ENCODE measurements at regions not wholly inside any gene's neighbourhood (a gene's known extent, or its start where the extent isn't known, plus 50 kb on each side); places are given as distances from the start of the nearest gene placed in this dataset.
"Not testable (repeated sequence)": the region's sequence is repeated elsewhere in the genome, so short reads cannot be mapped to it uniquely, and the experiment has no call there.

DNA sequence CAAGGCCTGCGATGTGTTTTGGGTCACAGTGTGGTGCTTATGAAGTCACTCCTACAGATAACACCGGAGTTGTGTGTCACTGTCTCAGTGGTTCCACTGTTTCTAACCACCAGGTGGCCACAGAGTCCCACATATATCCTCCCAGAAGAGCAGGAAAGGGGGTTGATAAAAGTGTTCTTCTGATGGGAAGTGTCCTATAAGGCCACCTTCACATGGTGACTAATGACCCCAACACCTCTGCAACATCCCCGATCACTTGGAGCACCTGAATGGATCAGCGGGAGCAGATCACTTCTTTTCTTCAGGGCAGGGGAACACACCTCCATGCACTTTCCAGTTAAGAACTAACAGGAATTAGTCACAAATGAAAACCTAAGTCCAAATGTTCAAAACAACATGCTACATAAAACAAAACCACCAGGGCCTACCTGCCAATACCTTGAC, 111.5 kb downstream of the PPIAL4G start:
- intact Hi-C loops (cut with DNase I); H3K4me3 ChIP-seq; H3K27ac ChIP-seq; H3K4me1 ChIP-seq; H3K9me3 ChIP-seq; H3K27me3 ChIP-seq (ENCODE audit: insufficient read depth in 3 of 3, low read length in 2 of 3); H3K36me3 ChIP-seq (ENCODE audit: insufficient read depth in 1 of 2, low read depth in 1 of 2): not testable (repeated sequence)
- DNase-seq (peak in 1 of 2 donors; percentile 32), ATAC-seq (peak; percentile 60 to 75 (median 62))
- TF ChIP-seq, protein P1, sequence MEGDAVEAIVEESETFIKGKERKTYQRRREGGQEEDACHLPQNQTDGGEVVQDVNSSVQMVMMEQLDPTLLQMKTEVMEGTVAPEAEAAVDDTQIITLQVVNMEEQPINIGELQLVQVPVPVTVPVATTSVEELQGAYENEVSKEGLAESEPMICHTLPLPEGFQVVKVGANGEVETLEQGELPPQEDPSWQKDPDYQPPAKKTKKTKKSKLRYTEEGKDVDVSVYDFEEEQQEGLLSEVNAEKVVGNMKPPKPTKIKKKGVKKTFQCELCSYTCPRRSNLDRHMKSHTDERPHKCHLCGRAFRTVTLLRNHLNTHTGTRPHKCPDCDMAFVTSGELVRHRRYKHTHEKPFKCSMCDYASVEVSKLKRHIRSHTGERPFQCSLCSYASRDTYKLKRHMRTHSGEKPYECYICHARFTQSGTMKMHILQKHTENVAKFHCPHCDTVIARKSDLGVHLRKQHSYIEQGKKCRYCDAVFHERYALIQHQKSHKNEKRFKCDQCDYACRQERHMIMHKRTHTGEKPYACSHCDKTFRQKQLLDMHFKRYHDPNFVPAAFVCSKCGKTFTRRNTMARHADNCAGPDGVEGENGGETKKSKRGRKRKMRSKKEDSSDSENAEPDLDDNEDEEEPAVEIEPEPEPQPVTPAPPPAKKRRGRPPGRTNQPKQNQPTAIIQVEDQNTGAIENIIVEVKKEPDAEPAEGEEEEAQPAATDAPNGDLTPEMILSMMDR (IDR thresholded peaks at IDR 0.05): peak; percentile 58
- 15 to 32% (median 19%) methylated on average over 4 of the region's 4 CpGs for WGBS, 3 donors

DNA sequence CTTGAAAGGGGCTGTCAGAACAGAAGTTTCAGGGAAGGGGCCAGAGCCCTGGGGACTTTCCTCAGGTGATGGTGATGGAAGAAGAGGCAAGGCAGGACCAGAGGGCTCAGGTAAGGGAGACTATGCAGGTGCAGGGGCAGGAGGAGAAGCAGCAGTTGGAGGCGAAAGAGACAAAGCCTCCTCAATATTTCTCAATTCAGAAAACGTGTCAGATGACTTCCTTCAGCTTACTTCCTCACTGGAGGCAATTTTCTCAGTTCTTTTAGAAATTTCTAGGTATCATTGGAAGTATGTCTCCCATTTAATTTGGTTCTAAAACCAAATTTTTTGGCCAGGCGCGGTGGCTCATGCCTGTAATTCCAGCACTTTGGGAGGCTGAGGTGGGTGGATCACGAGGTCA, 112.4 kb downstream of the PPIAL4G start:
- WGBS, 3 donors: 87 to 91% (median 89%) methylated on average over 5 of the region's 5 CpGs
- H3K27me3 ChIP-seq (ENCODE audit: insufficient read depth in 3 of 3, low read length in 2 of 3); H3K4me3 ChIP-seq; H3K4me1 ChIP-seq; intact Hi-C loops (cut with DNase I); ATAC-seq; DNase-seq; H3K36me3 ChIP-seq (ENCODE audit: insufficient read depth in 1 of 2, low read depth in 1 of 2); H3K27ac ChIP-seq; H3K9me3 ChIP-seq: not testable (repeated sequence)

DNA sequence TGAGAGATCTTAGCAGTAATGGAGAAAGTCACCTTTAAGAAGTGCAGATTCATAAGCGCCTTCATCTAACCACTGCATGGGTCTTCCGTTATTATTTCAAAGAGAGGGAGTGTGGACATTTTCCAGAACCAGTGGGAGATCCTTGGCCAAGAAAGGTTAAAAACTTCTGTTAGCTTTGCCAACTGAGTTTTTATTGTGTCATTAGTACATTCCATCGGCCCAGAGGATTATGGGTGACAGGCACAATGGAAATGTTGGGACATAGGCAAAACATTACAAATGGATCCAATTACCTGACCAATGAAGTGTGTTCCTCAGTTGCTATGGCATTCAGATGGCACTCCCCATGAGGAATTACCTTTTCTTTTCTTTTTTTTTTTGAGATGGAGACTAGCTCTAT, 115.5 kb downstream of the PPIAL4G start:
- Histone ChIP-seq H3K4me3 (no peak overlapping the region), H3K36me3 (ENCODE audit: insufficient read depth in 1 of 2, low read depth in 1 of 2) (no peaks in the 10 kb centered on the region), H3K27ac (no peak overlapping the region), H3K4me1 (no peaks in the 10 kb centered on the region), H3K27me3 (ENCODE audit: insufficient read depth in 3 of 3, low read length in 2 of 3) (peaks cover 0 to 11% (median 2%) of the 10 kb centered on the region in 3 donors), H3K9me3 (no peaks in the 10 kb centered on the region)
- ATAC-seq (no peak), DNase-seq (no peak)
- intact Hi-C loops (cut with DNase I): no loop called here
- TF ChIP-seq, protein P1 (IDR thresholded peaks at IDR 0.05): no peak
- WGBS, 3 donors: 77 to 84% (median 79%) methylated on average over 3 of the region's 3 CpGs

DNA sequence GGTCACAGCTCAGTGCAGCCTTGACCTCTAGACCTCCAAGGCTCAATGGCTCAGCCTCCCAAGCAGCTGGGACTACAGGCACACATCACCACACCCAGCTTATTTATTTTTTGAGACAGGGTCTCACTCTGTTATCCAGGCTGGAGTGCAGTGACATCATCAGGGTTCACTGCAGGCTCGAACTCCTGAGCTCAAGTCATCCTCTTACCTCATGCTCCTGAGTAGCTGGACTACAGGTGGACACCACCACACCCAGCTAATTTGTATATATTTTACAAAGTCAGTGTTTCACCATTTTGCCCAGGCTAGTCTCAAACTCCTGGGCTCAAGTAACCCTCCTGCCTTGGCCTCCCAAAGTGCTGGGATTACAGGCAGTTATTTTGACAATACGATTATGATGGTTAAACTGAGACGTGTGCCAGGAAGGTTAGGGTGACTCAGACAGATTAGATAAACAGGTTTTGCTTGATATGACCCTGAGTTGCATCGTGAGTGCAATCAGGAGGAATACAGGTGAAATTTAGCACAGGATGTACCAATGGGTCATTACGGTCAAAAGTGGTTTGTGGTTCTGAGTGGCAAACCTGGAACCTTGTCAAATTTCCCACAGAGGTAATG, 116.9 kb downstream of the PPIAL4G start:
- ATAC-seq; H3K27ac ChIP-seq; H3K4me3 ChIP-seq; H3K9me3 ChIP-seq; DNase-seq; H3K36me3 ChIP-seq (ENCODE audit: insufficient read depth in 1 of 2, low read depth in 1 of 2); intact Hi-C loops (cut with DNase I); H3K4me1 ChIP-seq: not testable (repeated sequence)
- H3K27me3 ChIP-seq (ENCODE audit: insufficient read depth in 3 of 3, low read length in 2 of 3): peaks cover 0 to 21% (median 5%) of the 10 kb centered on the region in 3 donors
- 83 to 87% (median 86%) methylated on average over 5 of the region's 5 CpGs for WGBS, 3 donors

DNA sequence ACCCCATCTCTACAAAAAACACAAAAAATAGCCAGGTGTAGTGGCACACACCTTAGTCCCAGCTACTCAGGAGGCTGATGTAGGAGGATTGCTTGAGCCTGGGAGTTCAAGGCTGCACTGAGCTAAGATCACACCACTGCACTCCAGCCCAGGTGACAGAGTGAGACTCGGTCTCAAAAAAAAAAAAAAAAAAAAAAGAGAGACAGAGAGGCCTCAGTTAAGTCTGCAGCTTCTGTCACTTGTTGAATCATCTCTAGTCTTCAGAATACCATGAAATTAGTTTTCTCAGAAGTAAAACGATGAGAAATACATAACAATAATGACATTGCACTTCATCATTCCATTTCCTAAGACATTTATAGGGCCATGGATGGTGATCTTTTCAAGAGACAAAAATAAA, 118.0 kb downstream of the PPIAL4G start:
- intact Hi-C loops (cut with DNase I); H3K4me1 ChIP-seq; H3K4me3 ChIP-seq; ATAC-seq; H3K9me3 ChIP-seq; H3K27ac ChIP-seq; H3K36me3 ChIP-seq (ENCODE audit: insufficient read depth in 1 of 2, low read depth in 1 of 2); DNase-seq: not testable (repeated sequence)
- peaks cover 0 to 23% (median 5%) of the 10 kb centered on the region in 3 donors for H3K27me3 ChIP-seq (ENCODE audit: insufficient read depth in 3 of 3, low read length in 2 of 3)
- 64 to 70% (median 68%) methylated on average over 2 of the region's 2 CpGs for WGBS, 3 donors

DNA sequence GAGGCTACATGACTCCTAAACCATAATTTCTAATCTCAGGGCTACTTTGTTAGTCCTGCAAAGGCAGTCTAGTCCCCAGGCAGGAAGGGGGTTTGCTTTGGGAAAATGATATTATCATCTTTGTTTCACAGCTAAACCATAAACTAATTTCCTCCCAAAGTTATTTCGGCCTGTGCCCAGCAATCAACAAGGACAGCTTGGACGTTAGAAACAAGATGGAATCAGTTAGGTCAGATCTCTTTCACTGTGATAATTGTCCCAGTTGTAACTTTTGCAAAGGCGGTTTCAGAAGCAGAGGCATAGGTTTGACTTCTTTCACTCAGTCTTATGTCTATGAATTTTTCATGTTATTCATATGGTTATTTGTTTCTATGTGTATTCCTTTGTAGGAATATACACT, 119.1 kb downstream of the PPIAL4G start:
- H3K27me3 ChIP-seq (ENCODE audit: insufficient read depth in 3 of 3, low read length in 2 of 3): peaks cover 0 to 31% (median 5%) of the 10 kb centered on the region in 3 donors
- H3K4me1 ChIP-seq; H3K36me3 ChIP-seq (ENCODE audit: insufficient read depth in 1 of 2, low read depth in 1 of 2); H3K27ac ChIP-seq; DNase-seq; ATAC-seq; H3K9me3 ChIP-seq; H3K4me3 ChIP-seq; intact Hi-C loops (cut with DNase I): not testable (repeated sequence)
- WGBS, 3 donors: 77 to 88% (median 84%) methylated on average over 3 of the region's 3 CpGs

DNA sequence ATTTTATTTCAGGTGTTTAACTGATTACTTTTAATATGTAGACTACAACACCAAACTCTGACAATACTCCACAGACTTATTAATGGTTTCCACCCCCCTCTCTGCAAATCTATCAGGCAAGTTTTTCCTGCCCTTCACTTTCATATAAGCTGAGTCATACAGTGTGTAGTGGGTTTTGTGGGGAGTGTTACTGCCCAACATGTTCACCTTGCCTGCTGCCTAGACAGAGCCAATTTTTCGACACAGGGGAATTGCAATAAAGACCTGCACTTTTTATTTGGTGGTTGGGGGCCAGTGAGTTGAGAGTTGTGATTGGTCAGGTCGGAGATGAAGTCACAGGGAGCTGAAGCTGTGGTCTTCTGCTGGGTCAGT, 119.7 kb downstream of the PPIAL4G start:
- Histone ChIP-seq H3K36me3 (ENCODE audit: insufficient read depth in 1 of 2, low read depth in 1 of 2) (no peaks in the 10 kb centered on the region), H3K4me3 (no peak overlapping the region), H3K27ac (no peak overlapping the region), H3K9me3 (no peaks in the 10 kb centered on the region), H3K27me3 (ENCODE audit: insufficient read depth in 3 of 3, low read length in 2 of 3) (peaks cover 0 to 33% (median 5%) of the 10 kb centered on the region in 3 donors), H3K4me1 (no peaks in the 10 kb centered on the region)
- DNase-seq (no peak), ATAC-seq (no peak)
- TF ChIP-seq, protein P1 (IDR thresholded peaks at IDR 0.05): no peak
- 85 to 89% (median 86%) methylated on average over 2 of the region's 2 CpGs for WGBS, 3 donors
- intact Hi-C loops (cut with DNase I): no loop called here
